ENCODE measurements at regions not wholly inside any gene's neighbourhood (a gene's known extent, or its start where the extent isn't known, plus 50 kb on each side); places are given as distances from the start of the nearest gene placed in this dataset.

DNA sequence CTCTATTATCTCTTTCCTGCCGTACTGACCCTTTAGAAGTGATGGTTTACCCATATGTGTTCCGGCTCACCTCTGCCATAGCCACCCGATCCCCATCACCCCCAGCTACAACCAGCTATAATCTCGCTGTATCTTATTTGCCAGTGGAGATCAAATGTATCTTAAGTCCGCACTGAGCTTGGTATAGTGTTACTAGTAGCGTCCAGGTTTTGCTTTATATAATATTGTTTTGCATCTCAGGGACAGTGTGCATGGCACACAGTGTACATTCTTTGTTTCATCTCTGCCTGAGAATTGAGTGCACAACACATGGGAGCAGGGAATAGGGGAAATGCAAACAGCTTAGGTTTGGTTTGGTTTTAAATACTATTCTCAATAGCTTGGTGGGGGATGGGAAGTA, 135.8 kb upstream of the SNX2 start:
- intact Hi-C loops (cut with DNase I; ENCODE audit: low total_unique reads): no loop called here
- 84 to 87% methylated on average over 6 of the region's 6 CpGs for WGBS, 2 donors
- no peak for DNase-seq (ENCODE audit: low spot score in 2 of 2)
- no peak overlapping the region for H3K4me3 ChIP-seq (ENCODE audit: low read depth, poor library complexity, severe bottlenecking)
- no peak for TF ChIP-seq POLR2A (IDR thresholded peaks at IDR 0.05)
- TF ChIP-seq, protein P1, sequence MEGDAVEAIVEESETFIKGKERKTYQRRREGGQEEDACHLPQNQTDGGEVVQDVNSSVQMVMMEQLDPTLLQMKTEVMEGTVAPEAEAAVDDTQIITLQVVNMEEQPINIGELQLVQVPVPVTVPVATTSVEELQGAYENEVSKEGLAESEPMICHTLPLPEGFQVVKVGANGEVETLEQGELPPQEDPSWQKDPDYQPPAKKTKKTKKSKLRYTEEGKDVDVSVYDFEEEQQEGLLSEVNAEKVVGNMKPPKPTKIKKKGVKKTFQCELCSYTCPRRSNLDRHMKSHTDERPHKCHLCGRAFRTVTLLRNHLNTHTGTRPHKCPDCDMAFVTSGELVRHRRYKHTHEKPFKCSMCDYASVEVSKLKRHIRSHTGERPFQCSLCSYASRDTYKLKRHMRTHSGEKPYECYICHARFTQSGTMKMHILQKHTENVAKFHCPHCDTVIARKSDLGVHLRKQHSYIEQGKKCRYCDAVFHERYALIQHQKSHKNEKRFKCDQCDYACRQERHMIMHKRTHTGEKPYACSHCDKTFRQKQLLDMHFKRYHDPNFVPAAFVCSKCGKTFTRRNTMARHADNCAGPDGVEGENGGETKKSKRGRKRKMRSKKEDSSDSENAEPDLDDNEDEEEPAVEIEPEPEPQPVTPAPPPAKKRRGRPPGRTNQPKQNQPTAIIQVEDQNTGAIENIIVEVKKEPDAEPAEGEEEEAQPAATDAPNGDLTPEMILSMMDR (IDR thresholded peaks at IDR 0.05): no peak

DNA sequence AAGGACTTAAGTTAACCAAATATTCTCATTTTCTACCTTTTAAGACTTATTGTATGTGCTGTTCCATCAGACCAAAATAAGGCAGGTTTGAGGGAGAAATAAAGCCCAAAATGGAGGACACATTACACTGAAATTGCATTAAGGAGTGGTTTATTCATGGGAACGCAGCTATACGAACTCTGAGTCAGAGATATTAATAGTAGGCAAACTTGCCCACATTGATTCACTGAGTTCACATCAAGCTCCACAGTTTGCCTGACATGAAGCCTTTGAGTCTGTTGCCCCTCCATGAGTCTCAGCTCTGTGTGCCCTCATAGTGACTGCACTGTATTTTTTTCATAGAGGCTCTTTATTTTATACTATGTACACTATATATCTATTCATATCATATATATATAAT, 135.0 kb upstream of the SNX2 start:
- TF ChIP-seq, protein P1 (IDR thresholded peaks at IDR 0.05): no peak
- TF ChIP-seq POLR2A (IDR thresholded peaks at IDR 0.05): no peak
- 56 to 63% methylated on average over 2 of the region's 2 CpGs for WGBS, 2 donors
- DNase-seq (ENCODE audit: low spot score in 2 of 2): no peak
- no peak overlapping the region for H3K4me3 ChIP-seq (ENCODE audit: low read depth, poor library complexity, severe bottlenecking)
- intact Hi-C loops (cut with DNase I; ENCODE audit: low total_unique reads): no loop called here

DNA sequence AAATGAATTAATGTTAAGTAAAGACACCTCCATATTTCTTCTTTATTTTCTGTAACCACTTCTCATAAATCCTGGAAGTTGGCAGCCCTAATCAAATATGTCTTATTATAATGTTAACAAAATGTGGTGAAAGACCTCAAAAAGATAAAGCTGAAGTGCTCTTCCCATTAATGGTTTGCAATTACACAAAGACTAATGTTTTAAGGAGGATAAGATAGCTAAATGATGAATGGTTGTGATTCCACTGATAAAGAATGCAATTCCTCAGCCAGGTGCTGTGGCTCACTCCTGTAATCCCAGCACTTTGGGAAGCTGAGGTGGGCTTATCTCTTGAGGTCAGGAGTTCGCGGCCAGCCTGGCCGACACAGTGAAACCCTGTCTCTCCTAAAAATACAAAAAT, 125.8 kb upstream of the SNX2 start:
- intact Hi-C loops (cut with DNase I; ENCODE audit: low total_unique reads): no loop called here
- no peak for TF ChIP-seq POLR2A (IDR thresholded peaks at IDR 0.05)
- TF ChIP-seq, protein P1 (IDR thresholded peaks at IDR 0.05): no peak

DNA sequence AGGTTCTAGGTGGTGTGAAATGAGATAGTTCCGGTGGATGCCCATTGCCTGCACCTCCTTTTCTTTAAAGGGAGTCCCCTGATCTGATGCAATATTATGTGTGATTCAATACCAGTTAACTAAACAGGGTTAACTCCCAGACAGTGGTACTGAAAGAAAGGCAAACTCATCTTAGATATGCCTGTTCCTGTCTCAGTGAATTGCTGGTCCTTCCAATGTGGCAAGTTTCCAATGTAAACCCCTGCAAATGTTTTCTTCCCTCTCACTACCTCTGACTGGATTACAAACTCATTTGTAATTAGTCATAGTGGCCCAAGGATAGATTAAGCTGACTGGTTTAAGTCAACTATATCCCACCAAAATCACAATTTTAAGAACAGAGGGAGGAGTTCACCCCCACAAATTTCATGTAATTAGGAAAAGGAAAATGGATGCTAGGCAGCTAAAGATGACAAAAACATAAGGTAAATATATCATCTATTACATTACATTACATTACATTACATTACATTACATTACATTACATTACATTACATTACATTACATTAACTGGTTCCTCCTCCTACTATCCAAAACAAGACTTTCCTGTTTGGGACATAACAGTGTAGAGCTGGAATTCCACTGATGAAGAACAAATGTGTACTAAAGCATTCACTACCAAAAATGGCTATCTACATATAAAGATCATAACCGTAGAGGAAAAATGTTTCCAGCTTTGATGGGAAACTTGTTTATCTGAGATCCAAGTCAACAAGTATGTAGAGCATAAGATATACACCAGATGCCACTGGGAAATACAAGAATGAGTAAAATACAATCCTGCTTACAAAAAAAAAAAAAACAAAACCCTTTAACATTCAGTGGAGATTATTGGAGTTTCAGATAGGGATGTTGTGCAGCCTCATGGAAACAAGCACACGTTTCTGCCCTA, 121.5 kb upstream of the SNX2 start:
- intact Hi-C loops (cut with DNase I; ENCODE audit: low total_unique reads): no loop called here
- DNase-seq (ENCODE audit: low spot score in 2 of 2): no peak
- TF ChIP-seq POLR2A (IDR thresholded peaks at IDR 0.05): no peak
- TF ChIP-seq, protein P1 (IDR thresholded peaks at IDR 0.05): no peak
- 56 to 64% methylated on average over 3 of the region's 3 CpGs for WGBS, 2 donors
- no peak overlapping the region for H3K4me3 ChIP-seq (ENCODE audit: low read depth, poor library complexity, severe bottlenecking)

More for the DNA sequence above, 125.8 kb upstream of the SNX2 start:
- no peak for DNase-seq (ENCODE audit: low spot score in 2 of 2)
- 90 to 91% methylated on average over 3 of the region's 3 CpGs for WGBS, 2 donors
- no peak overlapping the region for H3K4me3 ChIP-seq (ENCODE audit: low read depth, poor library complexity, severe bottlenecking)

GRCh38 chr5:122656160-122656559, 118.7 kb upstream of the SNX2 start:
- DNase-seq (ENCODE audit: low spot score in 2 of 2): no peak
- intact Hi-C loops (cut with DNase I; ENCODE audit: low total_unique reads): no loop called here
- 66 to 70% methylated on average over 4 of the region's 4 CpGs for WGBS, 2 donors
- H3K4me3 ChIP-seq (ENCODE audit: low read depth, poor library complexity, severe bottlenecking): no peak overlapping the region
- TF ChIP-seq, protein P1 (IDR thresholded peaks at IDR 0.05): no peak
- no peak for TF ChIP-seq POLR2A (IDR thresholded peaks at IDR 0.05)
